Panc1 (cell line): ENCODE measurements at regions not wholly inside any gene's neighbourhood (a gene's known extent, or its start where the extent isn't known, plus 50 kb on each side); places are given as distances from the start of the nearest gene placed in this dataset.

Experiments
- ATAC-seq: fragments of 200-7000 bp; cut with Tn5 transposase; 2 replicates; pipeline ENCODE4 v1.9.1; 2020; ENCODE audit warnings: mild to moderate bottlenecking, moderate library complexity
- BruUV-seq: library from RNA; stranded (reverse); fragments of 400-500 nt; replicated peaks from 2 replicates; lab custom pipeline; 2021; lab: Mats Ljungman, UMichigan
- CTCF ChIA-PET: fragments of 300-600 bp; sonication (Branson Sonifier 250); formaldehyde crosslinking; loops from one replicate; lab custom pipeline; 2022; ENCODE audit warnings: antibody characterized with exemption; lab: Charles Lee
- POLR2A ChIA-PET: fragments of 300-600 bp; sonication (Branson Sonifier 250); formaldehyde crosslinking; loops from one replicate; lab custom pipeline; 2022; ENCODE audit warnings: antibody characterized with exemption; lab: Charles Lee
- DNase-seq: peaks from one replicate; pipeline ENCODE4 v3.0.0-alpha.2; 2010; ENCODE audit warnings: low read depth, low spot score
- H3K27ac ChIP-seq: 2 replicates; pipeline ENCODE4 v1.5.1; 2011; ENCODE audit warnings: mild to moderate bottlenecking, low read length, inconsistent platforms
- H3K27me3 ChIP-seq: fragments of 200-500 bp; sonication (Bioruptor generic); 2 replicates; pipeline ENCODE4 v1.6.0; 2014; ENCODE audit warnings: low read length, inconsistent platforms; ENCODE audit not compliant: control insufficient read depth, insufficient read depth
- H3K36me3 ChIP-seq: fragments of 200-500 bp; sonication (Bioruptor generic); 2 replicates; pipeline ENCODE4 v1.5.1; 2014; ENCODE audit warnings: inconsistent platforms, mild to moderate bottlenecking, low read length, moderate library complexity; ENCODE audit not compliant: control insufficient read depth, insufficient read depth
- H3K4me1 ChIP-seq: 2 replicates; pipeline ENCODE4 v1.5.1; 2011; ENCODE audit warnings: inconsistent platforms, mild to moderate bottlenecking, low read length, moderate library complexity; ENCODE audit not compliant: control insufficient read depth, insufficient read depth
- H3K4me3 ChIP-seq, 2 experiments: 2 replicates each; pipeline ENCODE4 v1.5.1; 2011 to 2012; ENCODE audit warnings: low read depth in 2 of 2, low read length in 2 of 2, mild to moderate bottlenecking in 2 of 2, inconsistent platforms in 1 of 2, moderate library complexity in 1 of 2
- H3K9me3 ChIP-seq: fragments of 200-500 bp; sonication (Bioruptor generic); 2 replicates; pipeline ENCODE4 v1.5.1; 2014; ENCODE audit warnings: low read depth, mild to moderate bottlenecking, inconsistent platforms, low read length, moderate library complexity; ENCODE audit not compliant: control insufficient read depth, insufficient read depth
- CTCF ChIP-seq: fragments of 450-650 bp; IDR thresholded peaks from 2 replicates; pipeline ENCODE4 v1.5.1; 2017; ENCODE audit warnings: mild to moderate bottlenecking
- POLR2AphosphoS5 ChIP-seq: IDR thresholded peaks from 2 replicates; pipeline ENCODE4 v1.6.1; 2012; ENCODE audit warnings: mild to moderate bottlenecking, low read depth, low read length, moderate library complexity
- REST ChIP-seq, 2 experiments: IDR thresholded peaks; 2 replicates each; pipeline ENCODE4 v1.6.1; 2011 to 2012; ENCODE audit warnings: low read depth in 2 of 2, control low read depth in 1 of 2, low read length in 1 of 2, mild to moderate bottlenecking in 1 of 2, moderate library complexity in 1 of 2; ENCODE audit not compliant: insufficient read depth in 1 of 2
- SIN3A ChIP-seq: IDR thresholded peaks from 2 replicates; pipeline ENCODE4 v1.6.1; 2012; ENCODE audit warnings: low read depth, mild to moderate bottlenecking, low read length, moderate library complexity, borderline replicate concordance; ENCODE audit not compliant: insufficient read depth
- TCF7L2 ChIP-seq: IDR thresholded peaks from 2 replicates; pipeline ENCODE4 v1.6.1; 2011; ENCODE audit warnings: mild to moderate bottlenecking, low read depth, low read length, inconsistent platforms
- in situ Hi-C: cut with HindIII; loops from 2 replicates; pipeline ENCODE4 v1.10.0; 2016; ENCODE audit warnings: low sequenced_read_pairs, low pct_unique_long_range_greater_than_20kb
- intact Hi-C: fragments of 100-400 bp; cut with micrococcal nuclease; formaldehyde crosslinking; loops from one replicate; pipeline ENCODE4 v1.10.0; 2022; ENCODE audit not compliant: unreplicated experiment

- no TSS peak for BruUV-seq
- TF ChIP-seq SIN3A (no peak), CTCF (peak; percentile 14; the same call in 1 of the 2 replicates)
- intact Hi-C loops (no loop called here), in situ Hi-C loops (no loop called here)
- peaks cover 11% of the 10 kb centered on the region for H3K4me1 ChIP-seq
- CTCF ChIA-PET = interaction anchor here (1.3 kb wide), 1 partner anchor 18 kb away, joined by 5 read pairs; no protein-coding TSS in a partner anchor
- peak overlapping the region; percentile 20; the same call in 1 of the 2 replicates for H3K27ac ChIP-seq
- H3K27me3 ChIP-seq = no peaks in the 10 kb centered on the region
- no peak overlapping the region for H3K4me3 ChIP-seq
- 0 out of 2 replicates have a peak, but pooled peaks have one; percentile 46 for ATAC-seq
- H3K9me3 ChIP-seq = no peaks in the 10 kb centered on the region
- POLR2A ChIA-PET = no interaction called here
- no peak for DNase-seq
- no peaks in the 10 kb centered on the region for H3K36me3 ChIP-seq
Observed at GRCh38 chr12:53870117-53870516, 68.5 kb upstream of the HOXC13 start.

GRCh38 chr12:53871367-53871766 is 67.3 kb upstream of the HOXC13 start:
- Histone ChIP-seq H3K9me3 (no peaks in the 10 kb centered on the region), H3K36me3 (no peaks in the 10 kb centered on the region), H3K4me1 (peaks cover 11% of the 10 kb centered on the region), H3K27ac (no peak overlapping the region; the same call in 1 of the 2 replicates), H3K4me3 (no peak overlapping the region), H3K27me3 (no peaks in the 10 kb centered on the region)
- DNase-seq = no peak
- ChIA-PET CTCF (interaction anchor here (0.7 kb wide), 1 partner anchor 156 kb away, joined by 3 read pairs; no protein-coding TSS in a partner anchor), POLR2A (no interaction called here)
- intact Hi-C loops = no loop called here
- no TSS peak for BruUV-seq
- in situ Hi-C loops = no loop called here
- TF ChIP-seq SIN3A (no peak), POLR2AphosphoS5 (no peak), TCF7L2 (no peak), REST (IDR thresholded peaks at IDR 0.05; ENCODE audit: insufficient read depth in 1 of 2, low read depth in 2 of 2, low read length in 1 of 2) (no peak), CTCF (no peak)
- ATAC-seq = no peak
